ENCODE measurements at regions not wholly inside any gene's neighbourhood (a gene's known extent, or its start where the extent isn't known, plus 50 kb on each side); places are given as distances from the start of the nearest gene placed in this dataset.

DNA sequence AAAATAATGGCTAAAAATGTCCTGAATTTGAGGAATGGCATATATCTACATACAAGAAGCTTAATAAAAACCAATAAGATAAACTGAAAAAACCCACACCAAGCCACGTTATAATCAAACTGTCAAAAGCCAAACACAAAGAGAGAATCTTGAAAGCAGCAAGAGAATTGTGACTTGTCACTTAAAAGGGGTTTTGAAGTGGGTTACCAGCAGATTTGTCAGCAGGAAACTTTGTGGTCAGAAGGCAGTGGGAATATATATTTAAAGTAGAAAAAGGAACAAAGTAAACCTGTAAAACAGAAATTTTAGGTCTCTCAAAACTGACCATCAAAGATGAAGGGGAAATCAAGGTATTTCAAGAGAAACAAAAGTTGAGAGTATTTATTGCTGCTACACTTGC lies 171.9 kb upstream of the CNTNAP5 start:
- TF ChIP-seq, protein P1, sequence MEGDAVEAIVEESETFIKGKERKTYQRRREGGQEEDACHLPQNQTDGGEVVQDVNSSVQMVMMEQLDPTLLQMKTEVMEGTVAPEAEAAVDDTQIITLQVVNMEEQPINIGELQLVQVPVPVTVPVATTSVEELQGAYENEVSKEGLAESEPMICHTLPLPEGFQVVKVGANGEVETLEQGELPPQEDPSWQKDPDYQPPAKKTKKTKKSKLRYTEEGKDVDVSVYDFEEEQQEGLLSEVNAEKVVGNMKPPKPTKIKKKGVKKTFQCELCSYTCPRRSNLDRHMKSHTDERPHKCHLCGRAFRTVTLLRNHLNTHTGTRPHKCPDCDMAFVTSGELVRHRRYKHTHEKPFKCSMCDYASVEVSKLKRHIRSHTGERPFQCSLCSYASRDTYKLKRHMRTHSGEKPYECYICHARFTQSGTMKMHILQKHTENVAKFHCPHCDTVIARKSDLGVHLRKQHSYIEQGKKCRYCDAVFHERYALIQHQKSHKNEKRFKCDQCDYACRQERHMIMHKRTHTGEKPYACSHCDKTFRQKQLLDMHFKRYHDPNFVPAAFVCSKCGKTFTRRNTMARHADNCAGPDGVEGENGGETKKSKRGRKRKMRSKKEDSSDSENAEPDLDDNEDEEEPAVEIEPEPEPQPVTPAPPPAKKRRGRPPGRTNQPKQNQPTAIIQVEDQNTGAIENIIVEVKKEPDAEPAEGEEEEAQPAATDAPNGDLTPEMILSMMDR (IDR thresholded peaks at IDR 0.05; ENCODE audit: low read length): no peak
- TF ChIP-seq EZH2 (optimal IDR thresholded peaks at IDR 0.05; ENCODE audit: low read depth, low read length): no peak
- no peak for TF ChIP-seq EZH2phosphoT487 (IDR thresholded peaks at IDR 0.05; ENCODE audit: low read length)
